GM13977 (cell line): ENCODE measurements at regions not wholly inside any gene's neighbourhood (a gene's known extent, or its start where the extent isn't known, plus 50 kb on each side); places are given as distances from the start of the nearest gene placed in this dataset.
"Not testable (repeated sequence)": the region's sequence is repeated elsewhere in the genome, so short reads cannot be mapped to it uniquely, and the experiment has no call there.

Source experiments
- DNase-seq: peaks from one replicate; pipeline ENCODE4 v3.0.0; 2012; ENCODE audit warnings: low spot score
- CTCF ChIP-seq: IDR thresholded peaks from 2 replicates; pipeline ENCODE4 v1.5.1; 2012; ENCODE audit warnings: mild to moderate bottlenecking, control low read depth; ENCODE audit not compliant: insufficient read depth; ENCODE audit errors: extremely low read depth, missing control alignments
- in situ Hi-C: fragments of 300-500 bp; cut with MboI; formaldehyde crosslinking; loops from one replicate; pipeline ENCODE4 v1.12.0; 2022; ENCODE audit warnings: low sequenced_read_pairs, low pct_unique_long_range_greater_than_20kb, mixed read lengths, inconsistent platforms; ENCODE audit not compliant: unreplicated experiment

- DNase-seq: no peak
- no peak for TF ChIP-seq CTCF
- in situ Hi-C loops: no loop called here
Observed at GRCh38 chr5:71816307-71816706, 97.2 kb downstream of the CARTPT start.

GRCh38 chr5:71817891-71818290 lies 98.8 kb downstream of the CARTPT start:
- no peak for TF ChIP-seq CTCF
- in situ Hi-C loops: no loop called here
- DNase-seq: no peak

- TF ChIP-seq CTCF: no peak
- in situ Hi-C loops: no loop called here
- no peak for DNase-seq
Observed at GRCh38 chr5:71821029-71821428, 102.0 kb downstream of the CARTPT start.

GRCh38 chr5:71822065-71822464 lies 103.0 kb downstream of the CARTPT start:
- DNase-seq, in situ Hi-C loops: not testable (repeated sequence)

GRCh38 chr5:71825992-71826391 lies 106.9 kb downstream of the CARTPT start:
- TF ChIP-seq CTCF: no peak
- in situ Hi-C loops: no loop called here
- no peak for DNase-seq

GRCh38 chr5:71828291-71829040 lies 109.4 kb downstream of the CARTPT start:
- DNase-seq: no peak
- in situ Hi-C loops: no loop called here
- no peak for TF ChIP-seq CTCF

- DNase-seq: no peak
- no peak for TF ChIP-seq CTCF
- in situ Hi-C loops: no loop called here
Observed at GRCh38 chr5:71829206-71829605, 110.1 kb downstream of the CARTPT start.
